ENCODE measurements at regions not wholly inside any gene's neighbourhood (a gene's known extent, or its start where the extent isn't known, plus 50 kb on each side); places are given as distances from the start of the nearest gene placed in this dataset.

DNA sequence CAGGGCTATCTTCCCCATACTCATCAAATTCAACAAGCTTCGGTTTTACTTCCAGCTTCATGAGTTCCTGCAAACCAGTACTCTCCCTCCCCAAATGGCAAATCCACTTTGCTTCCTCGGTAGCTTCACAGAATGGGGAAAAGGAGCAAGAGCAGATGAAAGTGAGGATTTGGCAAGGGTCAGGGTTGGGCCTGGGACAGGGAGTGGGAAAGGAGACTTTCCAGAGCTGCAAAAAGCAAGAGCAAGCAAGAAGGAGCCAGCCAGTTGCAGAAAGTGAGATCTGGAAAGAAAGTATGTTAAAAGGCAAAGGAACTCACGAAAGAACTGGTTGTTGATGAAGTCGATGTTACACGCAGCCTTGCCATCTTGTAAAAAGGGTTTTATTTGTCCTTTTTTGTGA lies 522.8 kb upstream of the TBX3 start:
- H3K4me3 ChIP-seq (replicated peaks in 1 of 2; ENCODE audit: low read depth in 2 of 2, low read length in 2 of 2) = no peak overlapping the region
- DNase-seq (ENCODE audit: low read depth in 2 of 2) = no peak
- TF ChIP-seq, protein P1, sequence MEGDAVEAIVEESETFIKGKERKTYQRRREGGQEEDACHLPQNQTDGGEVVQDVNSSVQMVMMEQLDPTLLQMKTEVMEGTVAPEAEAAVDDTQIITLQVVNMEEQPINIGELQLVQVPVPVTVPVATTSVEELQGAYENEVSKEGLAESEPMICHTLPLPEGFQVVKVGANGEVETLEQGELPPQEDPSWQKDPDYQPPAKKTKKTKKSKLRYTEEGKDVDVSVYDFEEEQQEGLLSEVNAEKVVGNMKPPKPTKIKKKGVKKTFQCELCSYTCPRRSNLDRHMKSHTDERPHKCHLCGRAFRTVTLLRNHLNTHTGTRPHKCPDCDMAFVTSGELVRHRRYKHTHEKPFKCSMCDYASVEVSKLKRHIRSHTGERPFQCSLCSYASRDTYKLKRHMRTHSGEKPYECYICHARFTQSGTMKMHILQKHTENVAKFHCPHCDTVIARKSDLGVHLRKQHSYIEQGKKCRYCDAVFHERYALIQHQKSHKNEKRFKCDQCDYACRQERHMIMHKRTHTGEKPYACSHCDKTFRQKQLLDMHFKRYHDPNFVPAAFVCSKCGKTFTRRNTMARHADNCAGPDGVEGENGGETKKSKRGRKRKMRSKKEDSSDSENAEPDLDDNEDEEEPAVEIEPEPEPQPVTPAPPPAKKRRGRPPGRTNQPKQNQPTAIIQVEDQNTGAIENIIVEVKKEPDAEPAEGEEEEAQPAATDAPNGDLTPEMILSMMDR (IDR thresholded peaks at IDR 0.05; ENCODE audit: low read depth, low read length) = no peak

DNA sequence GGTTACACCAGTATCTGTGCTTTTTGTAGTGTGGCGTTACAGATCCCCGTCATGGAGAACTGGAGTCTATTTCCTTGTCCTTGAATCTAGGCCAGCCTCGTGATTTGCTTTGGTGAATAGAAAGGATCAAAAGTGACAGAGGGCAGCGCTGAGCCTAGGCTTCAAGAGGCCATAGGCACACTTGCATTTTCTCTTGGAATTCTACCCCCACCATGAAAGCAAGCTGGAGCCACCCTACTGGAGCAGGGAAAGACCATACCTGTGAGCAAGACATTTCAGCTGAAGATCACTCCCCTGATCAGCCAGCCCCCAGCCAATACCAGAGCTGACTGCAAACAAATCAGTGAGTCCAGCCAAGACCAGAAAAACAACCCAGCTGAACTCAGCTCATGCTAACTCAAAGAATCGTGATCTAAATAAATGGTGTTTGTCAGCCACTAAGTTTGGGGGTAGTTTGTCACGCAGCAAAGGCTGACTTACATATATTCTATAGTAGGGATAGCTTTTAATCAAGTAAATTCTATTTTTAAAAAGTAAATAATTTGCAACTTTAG lies 521.9 kb upstream of the TBX3 start:
- no peak for DNase-seq (ENCODE audit: low read depth in 2 of 2)
- TF ChIP-seq, protein P1 (IDR thresholded peaks at IDR 0.05; ENCODE audit: low read depth, low read length) = no peak
- no peak overlapping the region for H3K4me3 ChIP-seq (replicated peaks in 1 of 2; ENCODE audit: low read depth in 2 of 2, low read length in 2 of 2)

DNA sequence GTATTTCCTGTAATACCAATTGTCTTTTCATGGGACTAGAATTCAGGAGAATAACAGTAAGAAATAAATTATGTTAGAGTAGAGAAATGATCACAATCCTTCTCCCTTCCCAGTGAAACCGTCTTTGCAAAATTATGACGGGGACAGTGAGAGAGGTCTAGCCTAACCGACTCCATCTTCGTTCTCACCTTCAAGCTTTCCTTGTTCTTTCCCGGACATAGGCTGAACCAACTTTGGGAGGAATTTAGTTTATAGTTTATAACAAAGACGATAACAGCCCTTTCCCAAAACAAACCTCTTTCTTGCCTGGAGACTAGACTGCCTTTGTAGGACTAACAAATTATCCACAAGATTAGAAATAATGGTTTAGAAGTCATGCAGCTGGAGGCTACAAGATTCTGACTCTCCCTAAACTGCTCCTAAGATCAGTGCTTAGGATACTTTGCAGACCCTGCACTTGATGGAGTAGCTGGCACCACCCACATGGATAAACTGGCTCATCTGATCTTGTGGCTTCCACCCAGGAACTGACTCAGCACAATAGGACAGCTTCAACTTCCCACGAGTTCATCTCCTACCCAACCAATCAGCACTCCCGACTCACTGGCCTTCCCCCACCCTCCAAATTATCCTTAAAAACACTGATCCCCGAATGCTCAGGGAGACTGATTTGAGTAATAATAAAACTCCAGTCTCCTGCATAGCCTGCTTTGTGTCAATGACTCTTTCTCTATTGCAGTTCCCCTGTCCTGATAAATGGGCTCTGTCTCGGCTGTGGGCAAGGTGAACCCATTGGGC lies 521.2 kb upstream of the TBX3 start:
- TF ChIP-seq, protein P1 (IDR thresholded peaks at IDR 0.05; ENCODE audit: low read depth, low read length) = no peak
- no peak overlapping the region for H3K4me3 ChIP-seq (replicated peaks in 1 of 2; ENCODE audit: low read depth in 2 of 2, low read length in 2 of 2)
- peak; percentile 61 to 69 for DNase-seq (ENCODE audit: low read depth in 2 of 2)

DNA sequence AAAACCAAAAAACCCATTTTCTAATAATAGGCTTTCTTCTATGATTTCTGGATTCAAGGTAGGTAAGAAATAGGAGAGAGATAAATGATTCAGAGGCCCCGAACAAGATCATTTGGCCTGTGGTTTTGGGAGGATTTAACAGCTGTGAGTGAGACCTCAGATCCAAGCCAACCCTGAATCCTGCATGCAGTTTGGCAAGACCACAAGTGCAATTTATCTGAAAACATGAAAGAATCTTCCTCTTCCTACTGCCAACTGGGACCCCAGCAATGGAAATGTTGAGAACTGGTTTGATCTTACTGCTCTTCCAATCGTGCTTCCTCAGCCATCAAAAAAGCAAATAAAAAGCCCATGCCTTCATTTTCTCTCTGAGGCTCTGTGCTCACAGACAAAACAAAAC lies 519.7 kb upstream of the TBX3 start:
- TF ChIP-seq, protein P1 (IDR thresholded peaks at IDR 0.05; ENCODE audit: low read depth, low read length) = no peak
- no peak overlapping the region for H3K4me3 ChIP-seq (replicated peaks in 1 of 2; ENCODE audit: low read depth in 2 of 2, low read length in 2 of 2)
- DNase-seq (ENCODE audit: low read depth in 2 of 2) = peak in 1 of 2 donors; percentile 17

DNA sequence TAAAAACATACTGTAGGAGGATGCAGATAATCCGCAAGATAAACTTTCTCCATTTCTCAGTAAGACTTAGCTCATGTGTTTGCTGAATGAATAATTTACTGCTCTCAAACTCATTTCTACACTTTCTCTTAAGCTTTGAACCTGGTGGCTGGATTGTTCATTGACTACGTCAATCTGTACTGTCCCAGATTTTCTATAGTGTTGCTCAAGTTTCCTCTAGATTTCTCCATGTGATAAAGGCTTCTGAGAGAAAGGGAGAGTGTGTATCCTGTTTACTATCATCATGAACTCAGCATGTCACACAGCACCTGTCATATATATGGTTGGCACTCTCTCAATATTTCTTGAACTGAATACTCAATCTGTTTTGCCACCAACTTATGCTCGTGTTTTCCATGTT lies 518.0 kb upstream of the TBX3 start:
- TF ChIP-seq, protein P1 (IDR thresholded peaks at IDR 0.05; ENCODE audit: low read depth, low read length) = no peak
- peak in 1 of 2 donors; percentile 14 for DNase-seq (ENCODE audit: low read depth in 2 of 2)
- H3K4me3 ChIP-seq (replicated peaks in 1 of 2; ENCODE audit: low read depth in 2 of 2, low read length in 2 of 2) = no peak overlapping the region

DNA sequence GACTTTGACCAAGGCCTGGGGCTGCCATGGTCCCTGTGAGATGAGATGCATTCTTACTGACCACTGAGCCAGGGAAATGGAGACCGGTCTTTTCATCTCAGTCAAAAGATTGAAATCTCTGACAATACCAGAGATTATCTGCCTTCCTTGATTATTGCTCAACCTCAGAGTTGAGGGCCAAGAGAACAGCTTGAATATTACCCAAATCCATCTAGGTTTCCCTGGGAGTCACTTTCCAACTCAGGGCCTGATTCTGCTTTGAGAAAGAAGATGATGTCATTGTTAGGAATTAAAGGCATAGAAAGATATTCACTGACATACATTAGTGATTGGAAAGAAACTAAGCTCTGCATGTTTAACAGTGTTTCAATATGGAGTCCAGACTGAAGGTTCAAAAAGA lies 515.9 kb upstream of the TBX3 start:
- TF ChIP-seq, protein P1 (IDR thresholded peaks at IDR 0.05; ENCODE audit: low read depth, low read length) = no peak
- DNase-seq (ENCODE audit: low read depth in 2 of 2) = peak; percentile 43 to 51

More for the DNA sequence above, 515.9 kb upstream of the TBX3 start:
- H3K4me3 ChIP-seq (replicated peaks in 1 of 2; ENCODE audit: low read depth in 2 of 2, low read length in 2 of 2) = no peak overlapping the region
